ENCODE measurements at regions not wholly inside any gene's neighbourhood (a gene's known extent, or its start where the extent isn't known, plus 50 kb on each side); places are given as distances from the start of the nearest gene placed in this dataset.

DNA sequence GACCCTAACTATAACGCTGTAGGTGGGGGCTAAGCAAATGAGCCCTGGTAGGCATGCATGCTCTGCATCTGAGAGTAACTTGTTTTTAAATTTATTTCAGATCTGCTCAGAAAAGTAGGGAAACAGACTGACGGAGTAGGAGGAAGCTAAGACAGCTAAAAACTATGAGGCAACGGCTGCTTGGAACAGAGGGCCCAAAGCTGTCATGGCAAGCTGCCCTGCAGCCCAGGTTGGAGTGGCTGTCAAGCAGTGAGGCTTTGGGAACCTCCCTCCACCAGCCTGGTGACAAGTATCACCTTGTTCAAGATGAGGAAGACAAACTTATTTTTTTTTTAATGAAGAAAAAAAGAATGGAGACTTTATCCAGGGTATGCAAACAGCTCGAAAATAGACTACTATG is 439.8 kb downstream of the NLGN4X start:
- no peak for DNase-seq (ENCODE audit: low read depth)
- TF ChIP-seq, protein P1, sequence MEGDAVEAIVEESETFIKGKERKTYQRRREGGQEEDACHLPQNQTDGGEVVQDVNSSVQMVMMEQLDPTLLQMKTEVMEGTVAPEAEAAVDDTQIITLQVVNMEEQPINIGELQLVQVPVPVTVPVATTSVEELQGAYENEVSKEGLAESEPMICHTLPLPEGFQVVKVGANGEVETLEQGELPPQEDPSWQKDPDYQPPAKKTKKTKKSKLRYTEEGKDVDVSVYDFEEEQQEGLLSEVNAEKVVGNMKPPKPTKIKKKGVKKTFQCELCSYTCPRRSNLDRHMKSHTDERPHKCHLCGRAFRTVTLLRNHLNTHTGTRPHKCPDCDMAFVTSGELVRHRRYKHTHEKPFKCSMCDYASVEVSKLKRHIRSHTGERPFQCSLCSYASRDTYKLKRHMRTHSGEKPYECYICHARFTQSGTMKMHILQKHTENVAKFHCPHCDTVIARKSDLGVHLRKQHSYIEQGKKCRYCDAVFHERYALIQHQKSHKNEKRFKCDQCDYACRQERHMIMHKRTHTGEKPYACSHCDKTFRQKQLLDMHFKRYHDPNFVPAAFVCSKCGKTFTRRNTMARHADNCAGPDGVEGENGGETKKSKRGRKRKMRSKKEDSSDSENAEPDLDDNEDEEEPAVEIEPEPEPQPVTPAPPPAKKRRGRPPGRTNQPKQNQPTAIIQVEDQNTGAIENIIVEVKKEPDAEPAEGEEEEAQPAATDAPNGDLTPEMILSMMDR (IDR thresholded peaks at IDR 0.05; ENCODE audit: control insufficient read depth, insufficient read depth, low read depth, low read length, missing control alignments): no peak
- no peak overlapping the region for H3K4me3 ChIP-seq (ENCODE audit: control insufficient read depth, low read depth, low read length)

DNA sequence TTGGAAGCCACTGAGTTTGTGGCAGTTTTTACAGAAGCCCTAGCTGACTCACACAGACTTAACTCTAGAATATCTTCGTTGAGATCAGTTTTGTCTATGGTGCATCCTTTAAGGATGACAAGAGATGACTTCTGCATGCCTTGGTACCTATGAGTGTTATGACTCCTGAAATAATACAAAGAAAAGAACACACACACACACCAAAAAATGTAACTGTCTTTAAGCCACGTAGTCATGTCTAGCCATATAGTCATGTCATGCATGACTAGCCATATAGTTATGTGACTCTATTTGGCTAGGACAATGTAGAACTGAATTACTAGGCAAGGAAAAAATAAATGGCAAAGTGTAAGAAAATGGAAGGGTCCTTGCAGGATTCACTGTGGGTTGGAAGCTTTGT is 447.8 kb downstream of the NLGN4X start:
- DNase-seq (ENCODE audit: low read depth): no peak
- H3K4me3 ChIP-seq (ENCODE audit: control insufficient read depth, low read depth, low read length): no peak overlapping the region
- TF ChIP-seq, protein P1 (IDR thresholded peaks at IDR 0.05; ENCODE audit: control insufficient read depth, insufficient read depth, low read depth, low read length, missing control alignments): no peak

DNA sequence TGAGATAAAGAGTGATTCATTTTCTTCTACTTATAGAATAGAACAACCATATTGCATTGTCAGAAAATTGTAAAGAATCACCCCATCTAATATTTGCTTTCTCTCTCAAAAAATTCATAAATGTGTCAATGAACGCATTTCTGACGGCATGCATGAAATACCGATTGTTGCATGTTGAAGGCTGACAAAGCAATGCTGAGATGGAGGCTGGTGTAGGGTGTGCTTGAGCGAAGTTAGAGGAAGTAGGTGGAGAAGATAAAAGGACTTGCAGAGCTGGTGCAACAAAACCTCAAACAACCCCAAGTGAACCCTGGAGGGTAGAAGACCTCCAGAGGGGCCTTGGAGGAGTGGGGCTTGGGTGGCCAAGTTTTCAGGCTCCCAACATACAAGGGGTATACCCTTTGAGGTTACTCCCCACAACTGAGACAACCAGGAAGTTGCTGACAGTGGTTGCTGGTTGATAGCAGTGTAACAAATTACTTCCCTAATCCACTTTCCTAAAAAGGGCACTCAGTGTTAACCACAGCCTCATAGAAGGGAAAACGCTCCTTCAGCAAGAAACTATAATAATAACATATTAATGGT is 452.7 kb downstream of the NLGN4X start:
- TF ChIP-seq, protein P1 (IDR thresholded peaks at IDR 0.05; ENCODE audit: control insufficient read depth, insufficient read depth, low read depth, low read length, missing control alignments): no peak
- DNase-seq (ENCODE audit: low read depth): no peak
- no peak overlapping the region for H3K4me3 ChIP-seq (ENCODE audit: control insufficient read depth, low read depth, low read length)

DNA sequence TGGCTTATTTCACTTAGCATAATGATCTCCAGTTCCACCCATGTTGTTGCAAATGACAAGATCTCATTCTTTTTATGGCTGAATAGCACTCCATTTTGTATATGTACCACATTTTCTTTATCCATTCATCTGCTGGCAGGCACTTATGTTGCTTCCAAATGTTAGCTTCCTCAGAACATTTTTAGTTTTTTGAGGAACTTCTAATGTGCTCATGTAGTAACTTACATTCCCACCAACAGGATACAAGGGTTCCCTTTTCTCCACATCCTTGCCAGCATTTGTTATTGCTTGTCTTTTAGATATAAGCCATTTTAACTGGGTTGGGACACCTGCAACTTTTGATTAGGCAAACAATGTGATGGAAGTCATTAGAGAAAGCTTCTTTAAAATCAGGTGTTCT is 454.2 kb downstream of the NLGN4X start:
- DNase-seq (ENCODE audit: low read depth): no peak
- TF ChIP-seq, protein P1 (IDR thresholded peaks at IDR 0.05; ENCODE audit: control insufficient read depth, insufficient read depth, low read depth, low read length, missing control alignments): no peak
- H3K4me3 ChIP-seq (ENCODE audit: control insufficient read depth, low read depth, low read length): no peak overlapping the region

DNA sequence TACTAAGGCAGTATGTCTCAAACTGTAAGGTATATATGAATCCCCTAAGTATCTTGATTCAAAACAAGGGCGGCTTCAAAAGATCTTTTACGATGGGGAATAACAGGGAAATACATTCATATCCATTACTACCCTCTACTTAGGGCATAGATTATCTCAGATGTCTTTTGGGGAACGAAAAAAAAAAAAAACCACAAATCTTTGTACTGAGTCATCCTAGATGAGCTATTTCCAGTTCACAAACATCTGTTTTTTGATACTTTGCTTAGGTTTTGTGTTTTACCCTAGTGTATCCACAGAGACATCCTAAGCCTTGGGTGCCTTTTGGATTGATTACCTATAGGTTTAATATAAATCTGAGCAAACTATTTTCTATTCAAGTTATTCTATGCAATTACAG is 457.2 kb downstream of the NLGN4X start:
- TF ChIP-seq, protein P1 (IDR thresholded peaks at IDR 0.05; ENCODE audit: control insufficient read depth, insufficient read depth, low read depth, low read length, missing control alignments): no peak
- H3K4me3 ChIP-seq (ENCODE audit: control insufficient read depth, low read depth, low read length): no peak overlapping the region
- no peak for DNase-seq (ENCODE audit: low read depth)

DNA sequence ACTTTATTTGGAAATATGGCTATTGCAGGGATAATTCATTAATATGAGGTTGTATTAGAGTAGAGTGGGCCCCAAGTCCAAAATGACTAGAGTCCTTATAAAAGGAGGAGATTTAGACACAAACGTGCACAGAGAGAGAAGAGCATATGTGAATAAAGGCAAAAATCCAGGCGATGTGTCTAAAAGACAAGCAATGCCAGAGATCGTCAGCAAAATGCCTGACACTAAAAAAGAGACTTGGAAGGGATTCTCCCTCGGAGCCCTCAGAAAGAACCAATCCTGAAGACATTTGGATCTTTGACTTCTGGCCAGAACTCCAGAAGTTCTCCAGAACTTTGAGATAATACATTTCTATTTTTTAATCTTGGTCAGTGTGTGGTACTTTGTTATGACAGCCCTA is 472.1 kb downstream of the NLGN4X start:
- TF ChIP-seq, protein P1 (IDR thresholded peaks at IDR 0.05; ENCODE audit: control insufficient read depth, insufficient read depth, low read depth, low read length, missing control alignments): no peak
- no peak for DNase-seq (ENCODE audit: low read depth)
- H3K4me3 ChIP-seq (ENCODE audit: control insufficient read depth, low read depth, low read length): no peak overlapping the region

DNA sequence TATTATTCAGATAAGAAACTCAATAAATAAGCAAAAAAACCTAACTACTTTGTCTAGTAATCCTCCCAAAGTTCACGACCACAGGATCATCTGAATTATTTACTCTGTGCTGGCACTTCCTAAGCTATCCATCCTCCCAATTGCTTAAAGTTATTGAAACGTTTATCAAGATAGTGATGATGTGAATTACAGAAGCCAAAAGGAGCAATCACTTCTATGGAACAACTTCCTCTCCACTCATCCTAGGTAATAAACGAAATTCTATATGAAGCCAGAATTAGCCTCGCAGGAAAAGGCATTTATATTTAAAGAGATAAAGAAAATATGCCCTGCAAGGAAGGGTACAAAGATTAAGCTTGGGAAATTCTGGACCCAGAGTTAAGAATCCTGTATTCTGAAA is 475.4 kb downstream of the NLGN4X start:
- no peak for DNase-seq (ENCODE audit: low read depth)
- TF ChIP-seq, protein P1 (IDR thresholded peaks at IDR 0.05; ENCODE audit: control insufficient read depth, insufficient read depth, low read depth, low read length, missing control alignments): no peak
- no peak overlapping the region for H3K4me3 ChIP-seq (ENCODE audit: control insufficient read depth, low read depth, low read length)
